HL-60 (cell line): ENCODE measurements at regions not wholly inside any gene's neighbourhood (a gene's known extent, or its start where the extent isn't known, plus 50 kb on each side); places are given as distances from the start of the nearest gene placed in this dataset.

Source experiments
- GABPA ChIP-seq: IDR thresholded peaks from 2 replicates; pipeline ENCODE4 v1.6.1; 2012; ENCODE audit warnings: low read depth
- POLR2AphosphoS5 ChIP-seq: IDR thresholded peaks from 2 replicates; pipeline ENCODE4 v1.6.1; 2012; ENCODE audit warnings: low read depth
- TF ChIP-seq, protein P1 (sequence below): IDR thresholded peaks from one replicate; pipeline ENCODE4 v1.5.1; 2011; ENCODE audit warnings: low read length, control low read depth, inconsistent platforms; ENCODE audit not compliant: insufficient read depth
- TF ChIP-seq, protein P2 (sequence below): IDR thresholded peaks from 2 replicates; pipeline ENCODE4 v1.6.1; 2012; ENCODE audit warnings: low read depth; ENCODE audit not compliant: insufficient replicate concordance

DNA sequence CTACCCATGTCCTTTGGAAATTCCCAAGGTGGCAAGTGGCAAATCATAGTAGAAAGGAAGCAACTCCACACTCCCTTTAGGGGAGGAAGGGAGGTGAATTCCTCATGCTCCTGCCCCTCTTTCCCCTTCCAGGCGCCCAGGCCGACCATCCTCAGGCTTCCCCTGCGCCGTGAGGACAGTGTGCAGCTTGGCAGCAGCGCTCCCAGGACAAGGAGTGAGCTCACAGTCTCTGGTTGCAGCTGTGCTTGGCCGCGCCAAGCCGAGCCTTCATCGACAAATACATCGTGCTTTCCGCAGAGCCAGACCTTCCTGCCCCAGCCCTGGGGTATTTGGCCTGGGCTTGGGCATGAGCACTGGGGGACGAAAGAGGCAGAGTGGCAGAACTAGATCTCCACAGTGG is 112.6 kb downstream of the ENGASE start:
- TF ChIP-seq, protein P1, sequence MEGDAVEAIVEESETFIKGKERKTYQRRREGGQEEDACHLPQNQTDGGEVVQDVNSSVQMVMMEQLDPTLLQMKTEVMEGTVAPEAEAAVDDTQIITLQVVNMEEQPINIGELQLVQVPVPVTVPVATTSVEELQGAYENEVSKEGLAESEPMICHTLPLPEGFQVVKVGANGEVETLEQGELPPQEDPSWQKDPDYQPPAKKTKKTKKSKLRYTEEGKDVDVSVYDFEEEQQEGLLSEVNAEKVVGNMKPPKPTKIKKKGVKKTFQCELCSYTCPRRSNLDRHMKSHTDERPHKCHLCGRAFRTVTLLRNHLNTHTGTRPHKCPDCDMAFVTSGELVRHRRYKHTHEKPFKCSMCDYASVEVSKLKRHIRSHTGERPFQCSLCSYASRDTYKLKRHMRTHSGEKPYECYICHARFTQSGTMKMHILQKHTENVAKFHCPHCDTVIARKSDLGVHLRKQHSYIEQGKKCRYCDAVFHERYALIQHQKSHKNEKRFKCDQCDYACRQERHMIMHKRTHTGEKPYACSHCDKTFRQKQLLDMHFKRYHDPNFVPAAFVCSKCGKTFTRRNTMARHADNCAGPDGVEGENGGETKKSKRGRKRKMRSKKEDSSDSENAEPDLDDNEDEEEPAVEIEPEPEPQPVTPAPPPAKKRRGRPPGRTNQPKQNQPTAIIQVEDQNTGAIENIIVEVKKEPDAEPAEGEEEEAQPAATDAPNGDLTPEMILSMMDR = no peak
- no peak for TF ChIP-seq POLR2AphosphoS5
- TF ChIP-seq, protein P2, sequence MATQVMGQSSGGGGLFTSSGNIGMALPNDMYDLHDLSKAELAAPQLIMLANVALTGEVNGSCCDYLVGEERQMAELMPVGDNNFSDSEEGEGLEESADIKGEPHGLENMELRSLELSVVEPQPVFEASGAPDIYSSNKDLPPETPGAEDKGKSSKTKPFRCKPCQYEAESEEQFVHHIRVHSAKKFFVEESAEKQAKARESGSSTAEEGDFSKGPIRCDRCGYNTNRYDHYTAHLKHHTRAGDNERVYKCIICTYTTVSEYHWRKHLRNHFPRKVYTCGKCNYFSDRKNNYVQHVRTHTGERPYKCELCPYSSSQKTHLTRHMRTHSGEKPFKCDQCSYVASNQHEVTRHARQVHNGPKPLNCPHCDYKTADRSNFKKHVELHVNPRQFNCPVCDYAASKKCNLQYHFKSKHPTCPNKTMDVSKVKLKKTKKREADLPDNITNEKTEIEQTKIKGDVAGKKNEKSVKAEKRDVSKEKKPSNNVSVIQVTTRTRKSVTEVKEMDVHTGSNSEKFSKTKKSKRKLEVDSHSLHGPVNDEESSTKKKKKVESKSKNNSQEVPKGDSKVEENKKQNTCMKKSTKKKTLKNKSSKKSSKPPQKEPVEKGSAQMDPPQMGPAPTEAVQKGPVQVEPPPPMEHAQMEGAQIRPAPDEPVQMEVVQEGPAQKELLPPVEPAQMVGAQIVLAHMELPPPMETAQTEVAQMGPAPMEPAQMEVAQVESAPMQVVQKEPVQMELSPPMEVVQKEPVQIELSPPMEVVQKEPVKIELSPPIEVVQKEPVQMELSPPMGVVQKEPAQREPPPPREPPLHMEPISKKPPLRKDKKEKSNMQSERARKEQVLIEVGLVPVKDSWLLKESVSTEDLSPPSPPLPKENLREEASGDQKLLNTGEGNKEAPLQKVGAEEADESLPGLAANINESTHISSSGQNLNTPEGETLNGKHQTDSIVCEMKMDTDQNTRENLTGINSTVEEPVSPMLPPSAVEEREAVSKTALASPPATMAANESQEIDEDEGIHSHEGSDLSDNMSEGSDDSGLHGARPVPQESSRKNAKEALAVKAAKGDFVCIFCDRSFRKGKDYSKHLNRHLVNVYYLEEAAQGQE = no peak
- TF ChIP-seq GABPA = no peak
